Keratinocyte (primary cell): ENCODE measurements at regions not wholly inside any gene's neighbourhood (a gene's known extent, or its start where the extent isn't known, plus 50 kb on each side); places are given as distances from the start of the nearest gene placed in this dataset.

Experiments used
- DNase-seq: peaks from one replicate; pipeline ENCODE4 v3.0.0-alpha.2; 2011; ENCODE audit warnings: low read depth, missing footprints, low spot score
- FAIRE-seq: peaks from 2 replicates; lab custom pipeline; 2011; peaks lifted over from hg19 to GRCh38; lab: Jason Lieb, UNC
- H2AFZ ChIP-seq: 2 replicates; pipeline ENCODE4 v1.6.0; 2012; ENCODE audit warnings: low read length, control low read depth, inconsistent platforms; ENCODE audit not compliant: control insufficient read depth
- H3K27ac ChIP-seq: 2 replicates; pipeline ENCODE4 v1.5.1; 2011; ENCODE audit warnings: low read length; ENCODE audit not compliant: control insufficient read depth, insufficient read depth
- H3K27me3 ChIP-seq: 3 replicates; pipeline ENCODE4 v1.6.0; 2011; ENCODE audit warnings: low read length; ENCODE audit not compliant: control insufficient read depth, insufficient read depth; ENCODE audit errors: extremely low read depth
- H3K36me3 ChIP-seq, 2 experiments: 2 replicates in 1 of 2; 3 replicates in 1 of 2; pipeline ENCODE4 v1.5.1; 2011; ENCODE audit warnings: low read length in 2 of 2, mild to moderate bottlenecking in 1 of 2; ENCODE audit not compliant: control insufficient read depth in 2 of 2, insufficient read depth in 2 of 2; ENCODE audit errors: extremely low read depth in 1 of 2
- H3K4me1 ChIP-seq: 3 replicates; pipeline ENCODE4 v1.5.1; 2011; ENCODE audit warnings: low read length; ENCODE audit not compliant: control insufficient read depth, insufficient read depth; ENCODE audit errors: extremely low read depth
- H3K4me2 ChIP-seq: 3 replicates; pipeline ENCODE4 v1.6.0; 2011; ENCODE audit warnings: low read depth, low read length; ENCODE audit not compliant: control insufficient read depth, insufficient read depth; ENCODE audit errors: extremely low read depth
- H3K4me3 ChIP-seq, 3 experiments: fragments of 200-600 bp in 1 of 3; sonication (generic) in 1 of 3; 2 replicates in 2 of 3; 3 replicates in 1 of 3; pipeline ENCODE4 v1.5.1; 2011 to 2016; ENCODE audit warnings: low read length in 3 of 3, mild to moderate bottlenecking in 3 of 3, control low read depth in 2 of 3, inconsistent platforms in 1 of 3, low read depth in 1 of 3, mixed read lengths in 1 of 3, mixed run types in 1 of 3, moderate library complexity in 1 of 3; ENCODE audit not compliant: control insufficient read depth in 2 of 3, insufficient read depth in 2 of 3; ENCODE audit errors: extremely low read depth in 1 of 3
- H3K79me2 ChIP-seq: 2 replicates; pipeline ENCODE4 v1.6.0; 2012; ENCODE audit warnings: low read length; ENCODE audit not compliant: control insufficient read depth, insufficient read depth
- H3K9ac ChIP-seq: 3 replicates; pipeline ENCODE4 v1.6.0; 2011; ENCODE audit warnings: low read length; ENCODE audit not compliant: control insufficient read depth, insufficient read depth; ENCODE audit errors: extremely low read depth
- H3K9me1 ChIP-seq: 3 replicates; pipeline ENCODE4 v1.6.0; 2011; ENCODE audit warnings: low read length; ENCODE audit not compliant: control insufficient read depth, insufficient read depth; ENCODE audit errors: extremely low read depth
- H3K9me3 ChIP-seq: 2 replicates; pipeline ENCODE4 v1.5.1; 2012; ENCODE audit warnings: low read depth, low read length; ENCODE audit not compliant: control insufficient read depth
- H4K20me1 ChIP-seq: 3 replicates; pipeline ENCODE4 v1.6.0; 2011; ENCODE audit warnings: low read length; ENCODE audit not compliant: control insufficient read depth, insufficient read depth; ENCODE audit errors: extremely low read depth
- EZH2 ChIP-seq: IDR thresholded peaks from one replicate; pipeline ENCODE4 v1.6.1; 2012; ENCODE audit warnings: inconsistent platforms, mild to moderate bottlenecking, low read length, moderate library complexity
- dilution Hi-C: fragments of 300-500 bp; cut with MboI; formaldehyde crosslinking; loops from one replicate; pipeline ENCODE4 v1.7.0; 2020; ENCODE audit warnings: low sequenced_read_pairs; ENCODE audit not compliant: extremely low pct_ligation_motif_present
- TF ChIP-seq, protein P1 (sequence below), 3 experiments: IDR thresholded peaks in 1 of 3; conservative IDR thresholded peaks in 1 of 3; optimal IDR thresholded peaks in 1 of 3; 2 replicates in 2 of 3; 3 replicates in 1 of 3; pipeline versions ENCODE3 to v1.5.1; 2011; ENCODE audit warnings: low read length in 3 of 3, mild to moderate bottlenecking in 3 of 3, moderate library complexity in 2 of 3, control low read depth in 1 of 3, inconsistent platforms in 1 of 3; ENCODE audit not compliant: insufficient read depth in 2 of 3; ENCODE audit errors: extremely low read depth in 1 of 3

DNA sequence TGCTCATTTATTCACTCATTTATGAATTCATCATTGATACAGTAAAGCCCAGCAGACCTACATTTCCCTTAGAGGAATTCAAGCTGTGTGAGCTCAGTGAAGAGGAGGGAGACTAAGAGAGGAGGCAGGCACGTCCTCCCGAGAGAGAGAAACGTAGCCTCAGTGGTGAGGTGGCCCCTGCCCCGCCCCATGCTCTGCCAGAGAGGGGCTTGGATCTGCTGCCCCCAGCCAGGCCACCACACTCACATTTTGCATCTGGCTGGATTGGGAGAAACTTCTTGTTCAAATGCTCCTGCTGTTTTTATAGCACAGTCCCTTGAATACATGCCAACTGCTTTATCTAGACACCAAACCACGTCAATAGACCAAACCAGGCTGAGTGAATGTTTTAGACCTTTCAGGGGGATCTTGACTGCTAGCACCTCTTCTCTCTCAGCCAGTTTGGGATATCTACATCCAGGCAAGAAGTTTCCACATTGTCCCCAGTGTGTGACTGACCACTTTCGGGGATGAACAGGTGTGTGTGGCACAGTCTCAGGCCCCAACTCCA, 67.7 kb upstream of the AJAP1 start:
- TF ChIP-seq EZH2, result no peak
- TF ChIP-seq, protein P1, sequence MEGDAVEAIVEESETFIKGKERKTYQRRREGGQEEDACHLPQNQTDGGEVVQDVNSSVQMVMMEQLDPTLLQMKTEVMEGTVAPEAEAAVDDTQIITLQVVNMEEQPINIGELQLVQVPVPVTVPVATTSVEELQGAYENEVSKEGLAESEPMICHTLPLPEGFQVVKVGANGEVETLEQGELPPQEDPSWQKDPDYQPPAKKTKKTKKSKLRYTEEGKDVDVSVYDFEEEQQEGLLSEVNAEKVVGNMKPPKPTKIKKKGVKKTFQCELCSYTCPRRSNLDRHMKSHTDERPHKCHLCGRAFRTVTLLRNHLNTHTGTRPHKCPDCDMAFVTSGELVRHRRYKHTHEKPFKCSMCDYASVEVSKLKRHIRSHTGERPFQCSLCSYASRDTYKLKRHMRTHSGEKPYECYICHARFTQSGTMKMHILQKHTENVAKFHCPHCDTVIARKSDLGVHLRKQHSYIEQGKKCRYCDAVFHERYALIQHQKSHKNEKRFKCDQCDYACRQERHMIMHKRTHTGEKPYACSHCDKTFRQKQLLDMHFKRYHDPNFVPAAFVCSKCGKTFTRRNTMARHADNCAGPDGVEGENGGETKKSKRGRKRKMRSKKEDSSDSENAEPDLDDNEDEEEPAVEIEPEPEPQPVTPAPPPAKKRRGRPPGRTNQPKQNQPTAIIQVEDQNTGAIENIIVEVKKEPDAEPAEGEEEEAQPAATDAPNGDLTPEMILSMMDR (optimal IDR thresholded peaks at IDR 0.05 in 1 of 3, IDR thresholded peaks at IDR 0.05 in 1 of 3, conservative IDR thresholded peaks at IDR 0.05 in 1 of 3; ENCODE audit: extremely low read depth in 1 of 3, insufficient read depth in 2 of 3, low read length in 3 of 3), result no peak
- H3K27me3 ChIP-seq, result no peaks in the 10 kb centered on the region
- no peaks in the 10 kb centered on the region for H3K9me3 ChIP-seq
- H2AFZ ChIP-seq, result no peak overlapping the region
- no peak for DNase-seq
- no peak overlapping the region for H3K4me2 ChIP-seq
- no peak overlapping the region for H3K27ac ChIP-seq
- H3K9ac ChIP-seq, result no peak overlapping the region
- dilution Hi-C loops, result no loop called here
- H3K36me3 ChIP-seq, result no peaks in the 10 kb centered on the region
- no peaks in the 10 kb centered on the region for H3K4me1 ChIP-seq
- H3K9me1 ChIP-seq, result no peaks in the 10 kb centered on the region
- H4K20me1 ChIP-seq, result no peaks in the 10 kb centered on the region
- no peaks in the 10 kb centered on the region for H3K79me2 ChIP-seq
- no peak overlapping the region for H3K4me3 ChIP-seq
- FAIRE-seq, result no peak

DNA sequence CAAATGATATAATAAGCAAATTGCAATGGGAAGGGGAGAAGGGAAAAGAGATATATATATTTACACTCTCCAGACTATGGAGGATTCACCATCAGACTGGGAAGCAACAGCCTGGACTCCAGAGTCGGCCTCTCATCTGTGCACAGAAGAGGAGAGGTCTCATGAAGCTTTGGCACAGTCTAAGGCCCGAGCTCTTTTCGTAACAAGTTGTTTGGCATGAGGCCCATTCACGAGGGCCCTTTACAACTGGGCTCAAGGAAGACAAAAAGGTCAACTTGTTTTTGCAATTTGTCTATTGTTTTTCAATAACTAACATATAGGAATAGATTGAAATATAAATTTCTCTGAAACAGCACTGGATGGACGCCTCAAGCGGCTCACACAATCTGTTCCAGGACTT, 66.7 kb upstream of the AJAP1 start:
- Histone ChIP-seq H3K4me3 (no peak overlapping the region), H3K36me3 (no peaks in the 10 kb centered on the region), H3K9me3 (no peaks in the 10 kb centered on the region), H4K20me1 (no peaks in the 10 kb centered on the region), H3K9me1 (no peaks in the 10 kb centered on the region), H3K79me2 (no peaks in the 10 kb centered on the region), H3K4me2 (no peak overlapping the region), H3K9ac (no peak overlapping the region), H2AFZ (no peak overlapping the region), H3K27ac (no peak overlapping the region), H3K27me3 (no peaks in the 10 kb centered on the region), H3K4me1 (no peaks in the 10 kb centered on the region)
- FAIRE-seq (no peak), DNase-seq (no peak)
- dilution Hi-C loops, result no loop called here
- TF ChIP-seq, protein P1 (optimal IDR thresholded peaks at IDR 0.05 in 1 of 3, IDR thresholded peaks at IDR 0.05 in 1 of 3, conservative IDR thresholded peaks at IDR 0.05 in 1 of 3; ENCODE audit: extremely low read depth in 1 of 3, insufficient read depth in 2 of 3, low read length in 3 of 3), result no peak
- no peak for TF ChIP-seq EZH2
